ENCODE measurements at regions not wholly inside any gene's neighbourhood (a gene's known extent, or its start where the extent isn't known, plus 50 kb on each side); places are given as distances from the start of the nearest gene placed in this dataset.

DNA sequence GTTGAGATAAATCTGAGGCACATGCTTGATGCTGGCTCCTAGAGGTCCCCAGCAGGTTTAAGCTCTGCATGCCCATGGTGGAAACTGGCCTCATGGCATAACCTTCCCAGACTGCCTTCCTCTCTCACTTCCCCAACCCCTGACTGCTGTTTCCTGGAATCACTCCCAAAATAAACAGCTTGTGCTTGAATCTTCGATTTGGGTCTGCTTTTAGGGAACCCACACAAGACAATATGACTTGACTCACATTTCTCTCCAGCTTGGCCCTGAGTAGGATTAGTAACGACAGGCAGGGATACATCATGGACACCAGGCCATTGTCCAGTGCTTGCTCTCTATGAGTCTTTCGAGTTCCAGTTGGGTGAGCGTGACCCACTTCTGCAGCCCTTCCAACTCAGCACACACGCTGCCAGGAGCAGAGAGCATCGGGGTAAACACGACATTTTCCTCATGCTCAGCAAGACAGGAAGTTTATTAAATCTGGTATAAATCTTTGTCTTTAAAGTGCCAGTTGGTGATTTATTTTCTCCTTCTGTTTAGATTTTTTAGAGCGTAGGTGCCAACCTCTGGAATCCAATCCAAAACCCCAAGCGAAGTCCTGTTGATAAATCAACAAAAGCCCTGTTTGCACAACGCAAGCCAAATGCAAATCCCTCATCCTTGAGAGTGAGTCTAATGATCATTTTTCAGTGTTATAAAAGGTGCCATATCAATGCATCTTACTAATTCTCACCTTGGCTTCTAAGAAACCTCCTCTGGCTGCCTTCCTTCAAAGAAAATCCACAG, 135.0 kb downstream of the FOXA2 start:
- no peak for TF ChIP-seq MBD1 (CRISPR knock-in tag; IDR thresholded peaks at IDR 0.05)
- TF ChIP-seq GABPA (tag; conservative IDR thresholded peaks at IDR 0.05; ENCODE audit: low read depth), result no peak
- TF ChIP-seq GABPB1 (CRISPR knock-in tag; IDR thresholded peaks at IDR 0.05), result no peak
- TF ChIP-seq TAF1 (IDR thresholded peaks at IDR 0.05; ENCODE audit: control insufficient read depth, extremely low read depth, insufficient read depth, low read length, severe bottlenecking), result no peak
- no peak for TF ChIP-seq BHLHE40 (IDR thresholded peaks at IDR 0.05; ENCODE audit: low read length)

All from K562 (cell line).